Heart right ventricle (tissue), 16 donors: ENCODE measurements at regions not wholly inside any gene's neighbourhood (a gene's known extent, or its start where the extent isn't known, plus 50 kb on each side); places are given as distances from the start of the nearest gene placed in this dataset.

Experiments used
- ATAC-seq, 8 donors: fragments of 200-7000 bp; cut with Tn5 transposase; one replicate each; pipeline ENCODE4 v1.9.1; 2020; ENCODE audit warnings: mild to moderate bottlenecking in 8 of 8, moderate library complexity in 8 of 8, moderate number of reproducible peaks in 1 of 8
- DNase-seq, 2 donors: peaks; one replicate each; pipeline ENCODE4 v3.0.0-alpha.2; 2020
- H3K27ac ChIP-seq, 10 donors: fragments of 200-600 bp; sonication (generic) in 2 of 10; one replicate each; pipeline versions ENCODE4 v1.5.0 to v1.8.0; 2020 to 2022; ENCODE audit warnings: mild to moderate bottlenecking in 3 of 10
- H3K27me3 ChIP-seq, 7 donors: fragments of 200-600 bp; one replicate each; pipeline ENCODE4 v1.8.0; 2021 to 2022; ENCODE audit warnings: mild to moderate bottlenecking in 2 of 7
- H3K36me3 ChIP-seq, 9 donors: fragments of 200-600 bp; sonication (generic) in 1 of 9; one replicate each; pipeline versions ENCODE4 v1.5.0 to v1.8.0; 2020 to 2022; ENCODE audit warnings: mild to moderate bottlenecking in 2 of 9
- H3K4me1 ChIP-seq, 9 donors: fragments of 200-600 bp; sonication (generic) in 1 of 9; one replicate each; pipeline versions ENCODE4 v1.5.0 to v1.8.0; 2020 to 2022; ENCODE audit warnings: mild to moderate bottlenecking in 4 of 9
- H3K4me3 ChIP-seq, 10 donors: fragments of 200-600 bp; sonication (generic) in 2 of 10; one replicate each; pipeline versions ENCODE4 v1.5.0 to v1.8.0; 2020 to 2022; ENCODE audit warnings: mild to moderate bottlenecking in 7 of 10, moderate library complexity in 2 of 10
- H3K9me3 ChIP-seq, 11 donors: fragments of 200-600 bp in 10 of 11; sonication (generic) in 2 of 11; one replicate each; pipeline versions ENCODE4 v1.5.0 to v1.8.0; 2013 to 2022; ENCODE audit warnings: mild to moderate bottlenecking in 2 of 11, control low read depth in 1 of 11, moderate library complexity in 1 of 11
- WGBS, 2 donors: extraction: QIAGEN DNeasy Blood & Tissue Kit; methylation state at CpG; one replicate each; pipeline ENCODE4 v1.1.7; 2013; ENCODE audit warnings: inconsistent platforms in 1 of 2; 5-methylcytosine and 5-hydroxymethylcytosine counted together
- intact Hi-C, 10 donors: fragments of 100-400 bp; cut with DNase I; formaldehyde crosslinking; loops; one replicate each; pipeline versions ENCODE4 v1.11.1 to v1.14.2; 2022
- TF ChIP-seq, protein P1 (sequence below), 9 donors: fragments of 200-600 bp; sonication (generic) in 2 of 9; IDR thresholded peaks; one replicate each; pipeline versions ENCODE4 v1.5.0 to v1.8.0; 2021 to 2022; ENCODE audit warnings: antibody characterized with exemption in 9 of 9, mild to moderate bottlenecking in 5 of 9, moderate library complexity in 1 of 9
- donor health status: Arrhythmogenic right ventricular cardiomyopathy.
- donor health status: ischemic (EF 13 %, LVEDD 7.1; RV severe dilation, severe dysfunction).
- donor health status: healthy with polysubstance abuse.
- donor health status: DM: no; HTN: yes; CAD: no.
- donor health status: DM: no; HTN: no; CAD: no.
- donor health status: ischemic (EF 25% LVEDD 6.9; RV normal size, moderate dysfunction).
- donor health status: ischemic (EF 25% LVEDD 5.7; RV mildly dilated, moderate dysfunction).
- donor health status: healthy.
- donor health status: DM: yes; HTN: yes; CAD: no.
- donor health status: Ischemic cardiomyopathy.
- donor health status: ischemic (EF 35%, LVEDD 5.7; RV mildly dilated, moderate dysfunction).
- donor health status: nonischemic (EF 11% LVEDD 7.7; RV severe dilation, severe dysfunction).
- donor health status: DM: yes; HTN: yes; CAD: no.
- donor health status: PGD.
- donor health status: ischemic (EF 29% LVEDD 5.4; RV normal size, mild dysfunction).
- donor health status: nonischemic (EF 23%, LVEDD 6.1; RV moderate dilation, normal function).

DNA sequence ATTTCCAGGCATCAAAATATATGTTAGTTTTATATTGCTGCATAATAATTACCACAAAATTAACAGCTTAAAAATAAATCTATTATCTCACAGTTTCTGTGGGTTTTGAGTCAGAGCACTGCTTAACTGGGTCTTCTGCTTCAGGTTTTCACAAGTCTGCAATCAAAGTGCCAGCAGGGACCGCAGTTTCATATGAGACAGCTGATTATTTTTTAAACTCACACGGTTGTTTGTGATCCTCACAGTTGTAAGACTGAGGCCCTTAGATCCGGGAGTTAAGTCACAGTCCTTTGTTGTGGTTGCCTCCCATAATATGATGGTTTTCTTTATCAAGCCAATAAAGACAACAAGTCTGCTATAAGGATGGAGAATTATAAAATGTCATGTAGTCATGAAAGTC is 146.0 kb upstream of the ZWINT start:
- intact Hi-C loops: no loop called here
- Histone ChIP-seq H3K27ac (no peak overlapping the region), H3K9me3 (peaks cover 0 to 6% (median 0%) of the 10 kb centered on the region in 11 donors), H3K4me3 (no peak overlapping the region), H3K36me3 (no peaks in the 10 kb centered on the region), H3K27me3 (no peaks in the 10 kb centered on the region), H3K4me1 (no peaks in the 10 kb centered on the region)
- TF ChIP-seq, protein P1, sequence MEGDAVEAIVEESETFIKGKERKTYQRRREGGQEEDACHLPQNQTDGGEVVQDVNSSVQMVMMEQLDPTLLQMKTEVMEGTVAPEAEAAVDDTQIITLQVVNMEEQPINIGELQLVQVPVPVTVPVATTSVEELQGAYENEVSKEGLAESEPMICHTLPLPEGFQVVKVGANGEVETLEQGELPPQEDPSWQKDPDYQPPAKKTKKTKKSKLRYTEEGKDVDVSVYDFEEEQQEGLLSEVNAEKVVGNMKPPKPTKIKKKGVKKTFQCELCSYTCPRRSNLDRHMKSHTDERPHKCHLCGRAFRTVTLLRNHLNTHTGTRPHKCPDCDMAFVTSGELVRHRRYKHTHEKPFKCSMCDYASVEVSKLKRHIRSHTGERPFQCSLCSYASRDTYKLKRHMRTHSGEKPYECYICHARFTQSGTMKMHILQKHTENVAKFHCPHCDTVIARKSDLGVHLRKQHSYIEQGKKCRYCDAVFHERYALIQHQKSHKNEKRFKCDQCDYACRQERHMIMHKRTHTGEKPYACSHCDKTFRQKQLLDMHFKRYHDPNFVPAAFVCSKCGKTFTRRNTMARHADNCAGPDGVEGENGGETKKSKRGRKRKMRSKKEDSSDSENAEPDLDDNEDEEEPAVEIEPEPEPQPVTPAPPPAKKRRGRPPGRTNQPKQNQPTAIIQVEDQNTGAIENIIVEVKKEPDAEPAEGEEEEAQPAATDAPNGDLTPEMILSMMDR (IDR thresholded peaks at IDR 0.05): no peak
- WGBS, 2 donors: 78 to 88% methylated on average over 3 of the region's 3 CpGs
- no peak for DNase-seq
- ATAC-seq: no peak

DNA sequence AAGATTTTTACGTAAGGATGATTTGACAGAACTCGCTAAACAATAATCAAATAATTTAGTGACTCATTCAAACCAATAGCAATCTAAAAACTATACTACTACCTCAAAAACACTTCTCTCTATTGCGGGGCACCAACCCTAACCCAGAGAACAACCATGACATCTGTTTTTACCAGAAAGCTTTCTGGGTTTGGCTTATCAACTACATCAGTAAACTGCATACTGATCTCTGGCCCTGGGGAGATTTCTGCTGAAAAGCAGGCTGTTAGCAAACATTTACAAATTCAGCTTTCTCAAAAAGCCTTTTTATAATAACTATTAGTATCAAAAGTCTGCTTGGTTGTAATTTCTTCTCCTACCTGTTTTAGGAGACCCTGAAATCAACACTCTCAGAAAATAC is 144.5 kb upstream of the ZWINT start:
- H3K4me3 ChIP-seq: no peak overlapping the region
- ATAC-seq (no peak), DNase-seq (no peak)
- no peaks in the 10 kb centered on the region for H3K4me1 ChIP-seq
- no peaks in the 10 kb centered on the region for H3K27me3 ChIP-seq
- H3K9me3 ChIP-seq: peaks cover 0 to 6% (median 0%) of the 10 kb centered on the region in 11 donors
- intact Hi-C loops: no loop called here
- no peaks in the 10 kb centered on the region for H3K36me3 ChIP-seq
- 91% methylated on average over 3 of the region's 3 CpGs for WGBS, 2 donors
- TF ChIP-seq, protein P1 (IDR thresholded peaks at IDR 0.05): no peak
- no peak overlapping the region for H3K27ac ChIP-seq

DNA sequence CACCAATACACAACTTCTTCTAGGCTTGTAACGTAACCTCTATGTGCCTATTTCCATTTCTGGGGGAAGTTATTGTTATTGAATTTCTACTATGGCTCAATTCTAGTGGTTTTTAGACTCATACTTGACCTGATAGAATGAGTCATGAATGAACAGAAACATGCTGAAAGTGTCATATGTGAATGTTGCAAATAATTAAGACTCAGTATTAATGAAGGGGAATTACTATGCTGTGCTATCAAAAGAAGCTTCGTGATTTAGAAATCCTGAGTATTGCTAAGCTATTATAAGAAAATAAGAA is 135.1 kb upstream of the ZWINT start:
- no peak for DNase-seq
- H3K27ac ChIP-seq: no peak overlapping the region
- no peaks in the 10 kb centered on the region for H3K36me3 ChIP-seq
- no peaks in the 10 kb centered on the region for H3K27me3 ChIP-seq
- intact Hi-C loops: no loop called here
- H3K4me3 ChIP-seq: no peak overlapping the region
- peaks cover 0 to 7% (median 0%) of the 10 kb centered on the region in 11 donors for H3K9me3 ChIP-seq
- H3K4me1 ChIP-seq: no peaks in the 10 kb centered on the region
- no peak for ATAC-seq
- WGBS, 2 donors: 76 to 83% methylated on average over 2 of the region's 2 CpGs
- TF ChIP-seq, protein P1 (IDR thresholded peaks at IDR 0.05): no peak

DNA sequence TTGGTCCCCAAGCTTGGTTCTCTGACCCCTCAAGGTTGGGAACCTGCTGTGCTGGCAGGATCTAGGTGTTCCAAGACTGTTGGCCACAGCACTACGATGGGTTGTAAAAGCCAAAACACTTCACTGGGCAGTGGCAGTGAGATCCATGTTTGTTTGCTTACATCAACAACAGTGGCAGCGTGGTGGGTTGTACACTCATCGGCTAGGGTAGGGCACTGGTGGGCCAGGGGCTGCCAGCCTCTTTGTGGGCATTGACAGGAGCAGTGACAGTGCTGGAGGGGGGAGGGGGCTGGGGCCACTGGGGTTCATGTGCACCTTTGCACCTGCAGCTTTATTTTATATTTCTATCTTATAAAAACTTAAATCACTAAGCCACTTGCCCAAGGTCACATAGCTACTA is 126.7 kb upstream of the ZWINT start:
- TF ChIP-seq, protein P1 (IDR thresholded peaks at IDR 0.05): no peak
- 75 to 89% methylated on average over 3 of the region's 3 CpGs for WGBS, 2 donors
- no peaks in the 10 kb centered on the region for H3K27me3 ChIP-seq
- H3K4me1 ChIP-seq: no peaks in the 10 kb centered on the region
- intact Hi-C loops: no loop called here
- H3K36me3 ChIP-seq: no peaks in the 10 kb centered on the region
- no peak overlapping the region for H3K4me3 ChIP-seq
- DNase-seq (no peak), ATAC-seq (no peak)
- no peak overlapping the region for H3K27ac ChIP-seq
- H3K9me3 ChIP-seq: peaks cover 0 to 15% (median 2%) of the 10 kb centered on the region in 11 donors
